ENCODE measurements at regions not wholly inside any gene's neighbourhood (a gene's known extent, or its start where the extent isn't known, plus 50 kb on each side); places are given as distances from the start of the nearest gene placed in this dataset.

DNA sequence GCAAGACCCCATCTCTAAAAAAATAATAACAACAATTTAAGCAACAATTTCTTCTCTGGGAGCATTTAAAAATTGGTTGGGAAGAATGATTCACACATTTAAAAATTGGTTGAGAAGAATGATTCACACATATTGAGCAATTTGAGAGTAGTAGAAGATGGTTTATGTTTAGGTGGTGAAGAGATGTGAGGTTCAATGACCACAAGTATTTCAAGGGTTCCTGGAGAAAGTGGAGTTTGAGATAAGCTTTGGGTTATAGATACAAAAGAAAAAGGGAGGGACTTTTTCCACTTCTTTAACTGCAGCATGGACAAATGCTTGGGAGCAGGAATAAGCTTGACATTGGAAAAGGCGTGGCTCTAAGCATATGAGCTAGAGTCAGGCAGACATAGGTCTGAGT, 145.7 kb upstream of the NPHP3 start:
- no peak overlapping the region for H3K27ac ChIP-seq (ENCODE audit: low read depth, low read length)

DNA sequence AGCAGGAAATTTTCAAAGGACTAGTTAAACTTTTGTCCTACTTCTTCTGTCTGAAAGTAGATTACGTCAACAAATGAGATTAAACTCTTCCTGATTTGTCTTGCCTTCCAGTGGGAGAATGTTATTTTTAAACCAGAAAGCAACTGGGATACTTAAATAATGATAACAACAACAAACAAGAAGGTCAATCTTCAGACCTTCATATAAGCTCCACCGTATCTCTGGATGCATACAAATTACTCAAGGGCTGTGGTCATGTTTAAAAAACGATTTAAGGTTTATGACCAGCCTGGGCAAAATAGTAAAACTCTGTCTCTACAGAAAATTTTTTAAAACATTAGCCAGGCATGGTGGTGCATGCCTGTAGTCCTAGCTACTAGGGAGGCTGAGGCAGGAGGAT, 145.3 kb upstream of the NPHP3 start:
- Histone ChIP-seq H3K79me2 (ENCODE audit: control insufficient read depth, insufficient read depth, low read length, unreplicated experiment) (no peaks in the 10 kb centered on the region), H3K27me3 (ENCODE audit: insufficient read depth, low read length) (no peaks in the 10 kb centered on the region), H3K27ac (ENCODE audit: low read depth, low read length) (no peak overlapping the region), H3K4me3 (ENCODE audit: low read depth, low read length) (no peak overlapping the region), H3K4me1 (ENCODE audit: control insufficient read depth, insufficient read depth, low read length, unreplicated experiment) (no peaks in the 10 kb centered on the region), H2AFZ (ENCODE audit: low read length, unreplicated experiment) (no peak overlapping the region), H3K36me3 (ENCODE audit: insufficient read depth, low read length) (no peaks in the 10 kb centered on the region)

More for the DNA sequence above, 145.7 kb upstream of the NPHP3 start:
- no peaks in the 10 kb centered on the region for H3K79me2 ChIP-seq (ENCODE audit: control insufficient read depth, insufficient read depth, low read length, unreplicated experiment)
- no peaks in the 10 kb centered on the region for H3K4me1 ChIP-seq (ENCODE audit: control insufficient read depth, insufficient read depth, low read length, unreplicated experiment)
- no peak overlapping the region for H2AFZ ChIP-seq (ENCODE audit: low read length, unreplicated experiment)
- no peak overlapping the region for H3K4me3 ChIP-seq (ENCODE audit: low read depth, low read length)
- no peaks in the 10 kb centered on the region for H3K27me3 ChIP-seq (ENCODE audit: insufficient read depth, low read length)
- no peaks in the 10 kb centered on the region for H3K36me3 ChIP-seq (ENCODE audit: insufficient read depth, low read length)

GRCh38 chr3:132857317-132857716, 135.1 kb upstream of the NPHP3 start:
- Histone ChIP-seq H3K36me3 (ENCODE audit: insufficient read depth, low read length) (no peaks in the 10 kb centered on the region), H3K4me1 (ENCODE audit: control insufficient read depth, insufficient read depth, low read length, unreplicated experiment) (no peaks in the 10 kb centered on the region), H3K4me3 (ENCODE audit: low read depth, low read length) (no peak overlapping the region), H3K79me2 (ENCODE audit: control insufficient read depth, insufficient read depth, low read length, unreplicated experiment) (no peaks in the 10 kb centered on the region), H2AFZ (ENCODE audit: low read length, unreplicated experiment) (no peak overlapping the region), H3K27me3 (ENCODE audit: insufficient read depth, low read length) (no peaks in the 10 kb centered on the region), H3K27ac (ENCODE audit: low read depth, low read length) (no peak overlapping the region)

GRCh38 chr3:132854856-132855535, 132.8 kb upstream of the NPHP3 start:
- H3K27ac ChIP-seq (ENCODE audit: low read depth, low read length) = no peak overlapping the region
- no peaks in the 10 kb centered on the region for H3K27me3 ChIP-seq (ENCODE audit: insufficient read depth, low read length)
- H3K36me3 ChIP-seq (ENCODE audit: insufficient read depth, low read length) = no peaks in the 10 kb centered on the region
- H2AFZ ChIP-seq (ENCODE audit: low read length, unreplicated experiment) = no peak overlapping the region
- H3K4me3 ChIP-seq (ENCODE audit: low read depth, low read length) = no peak overlapping the region
- H3K79me2 ChIP-seq (ENCODE audit: control insufficient read depth, insufficient read depth, low read length, unreplicated experiment) = no peaks in the 10 kb centered on the region
- H3K4me1 ChIP-seq (ENCODE audit: control insufficient read depth, insufficient read depth, low read length, unreplicated experiment) = no peaks in the 10 kb centered on the region

DNA sequence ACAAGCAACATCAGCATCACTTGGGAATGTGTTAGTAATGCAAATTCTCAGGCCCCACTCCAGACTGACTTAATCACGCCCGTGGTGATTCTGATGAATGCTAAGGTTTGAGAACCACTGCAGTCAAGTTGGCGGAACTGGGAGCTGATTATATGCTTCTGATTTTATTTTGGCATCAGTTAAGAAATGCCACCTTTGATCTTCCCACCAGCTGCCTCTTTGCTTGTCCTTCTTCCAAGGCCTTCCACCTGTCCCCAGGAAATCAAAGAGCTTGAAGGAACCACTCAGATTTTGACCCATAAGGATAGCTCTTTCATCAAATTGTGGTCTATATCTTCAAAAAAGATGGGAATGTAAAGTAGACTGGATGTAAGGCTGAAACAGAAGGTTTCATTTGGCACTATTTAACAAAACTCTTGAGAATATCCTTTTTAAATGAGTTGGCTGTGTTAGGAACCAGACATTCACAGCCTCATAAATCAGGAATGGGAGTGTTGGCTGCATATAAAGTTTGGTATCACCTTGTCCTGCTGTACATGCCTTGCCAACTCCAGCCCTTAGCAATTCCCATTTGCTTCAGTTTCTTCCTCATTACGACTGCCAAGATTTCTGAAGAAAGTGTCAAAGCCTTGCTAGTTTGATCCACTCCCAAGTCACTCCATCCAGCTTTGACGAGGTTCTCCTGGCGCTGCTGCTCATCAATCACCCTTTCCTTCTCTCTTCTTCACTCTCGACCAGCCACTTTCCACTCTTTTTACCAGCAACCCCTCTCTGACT, 125.8 kb upstream of the NPHP3 start:
- H3K36me3 ChIP-seq (ENCODE audit: insufficient read depth, low read length) = no peaks in the 10 kb centered on the region
- no peak overlapping the region for H3K27ac ChIP-seq (ENCODE audit: low read depth, low read length)
- no peak overlapping the region for H3K4me3 ChIP-seq (ENCODE audit: low read depth, low read length)
- no peak overlapping the region for H2AFZ ChIP-seq (ENCODE audit: low read length, unreplicated experiment)
- no peaks in the 10 kb centered on the region for H3K4me1 ChIP-seq (ENCODE audit: control insufficient read depth, insufficient read depth, low read length, unreplicated experiment)
- H3K27me3 ChIP-seq (ENCODE audit: insufficient read depth, low read length) = no peaks in the 10 kb centered on the region
- no peaks in the 10 kb centered on the region for H3K79me2 ChIP-seq (ENCODE audit: control insufficient read depth, insufficient read depth, low read length, unreplicated experiment)

DNA sequence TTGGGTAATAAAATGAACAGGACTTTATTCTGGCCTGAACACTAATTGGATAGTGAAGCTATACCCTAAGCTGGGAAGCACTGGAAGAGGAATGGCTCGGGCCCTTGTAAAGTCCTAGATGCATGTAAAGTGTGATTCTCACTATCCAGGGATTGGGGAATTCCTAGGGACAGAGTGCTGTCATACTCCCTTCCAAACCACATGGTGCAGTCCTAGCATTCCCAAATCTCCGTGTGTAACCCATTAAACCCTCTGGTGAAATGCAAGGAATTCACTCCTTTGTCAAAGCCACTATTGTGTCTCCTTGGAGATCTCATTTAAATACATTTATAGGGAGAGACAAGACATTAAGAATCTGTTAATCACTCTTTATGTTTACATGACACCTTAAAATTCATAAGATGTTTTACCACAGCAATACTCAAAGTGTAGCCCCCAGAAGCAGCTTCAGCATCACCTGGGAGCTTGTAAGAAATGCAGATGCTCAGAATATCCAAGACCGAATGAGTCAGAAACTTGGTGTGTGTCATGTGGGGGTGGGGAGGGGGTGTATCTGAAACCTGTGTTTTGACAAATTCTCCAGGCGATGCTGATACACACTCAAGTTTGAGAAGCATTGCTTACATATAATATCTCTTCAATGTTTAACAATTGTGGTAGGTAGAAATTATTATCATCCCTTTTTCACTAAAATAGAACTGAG, 121.8 kb upstream of the NPHP3 start:
- no peaks in the 10 kb centered on the region for H3K79me2 ChIP-seq (ENCODE audit: control insufficient read depth, insufficient read depth, low read length, unreplicated experiment)
- H3K36me3 ChIP-seq (ENCODE audit: insufficient read depth, low read length) = no peaks in the 10 kb centered on the region
- H3K27me3 ChIP-seq (ENCODE audit: insufficient read depth, low read length) = no peaks in the 10 kb centered on the region
- H2AFZ ChIP-seq (ENCODE audit: low read length, unreplicated experiment) = no peak overlapping the region
- H3K4me3 ChIP-seq (ENCODE audit: low read depth, low read length) = no peak overlapping the region
- H3K27ac ChIP-seq (ENCODE audit: low read depth, low read length) = no peak overlapping the region
- H3K4me1 ChIP-seq (ENCODE audit: control insufficient read depth, insufficient read depth, low read length, unreplicated experiment) = no peaks in the 10 kb centered on the region

DNA sequence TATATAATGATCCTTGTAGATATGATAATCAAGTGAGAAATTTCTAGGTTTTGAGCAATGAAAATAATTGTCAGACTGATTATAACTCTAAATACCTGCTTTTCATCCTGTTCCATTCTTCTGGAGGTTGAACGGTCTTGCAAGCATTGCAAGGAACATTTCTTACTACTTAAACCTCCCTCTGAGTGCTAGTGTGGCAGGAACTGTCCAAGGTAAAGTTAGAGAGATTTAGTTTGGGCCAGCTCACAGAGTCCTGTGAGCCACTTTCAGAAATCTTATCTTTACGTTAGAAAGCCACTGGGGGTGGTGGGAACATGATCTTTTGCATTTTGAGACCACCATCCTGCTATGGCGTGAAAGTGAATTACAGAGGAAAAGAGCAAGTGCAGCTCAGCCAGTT, 121.1 kb upstream of the NPHP3 start:
- H2AFZ ChIP-seq (ENCODE audit: low read length, unreplicated experiment) = no peak overlapping the region
- H3K4me1 ChIP-seq (ENCODE audit: control insufficient read depth, insufficient read depth, low read length, unreplicated experiment) = no peaks in the 10 kb centered on the region
- H3K79me2 ChIP-seq (ENCODE audit: control insufficient read depth, insufficient read depth, low read length, unreplicated experiment) = no peaks in the 10 kb centered on the region
- H3K4me3 ChIP-seq (ENCODE audit: low read depth, low read length) = no peak overlapping the region
- no peaks in the 10 kb centered on the region for H3K36me3 ChIP-seq (ENCODE audit: insufficient read depth, low read length)
- H3K27me3 ChIP-seq (ENCODE audit: insufficient read depth, low read length) = no peaks in the 10 kb centered on the region
- H3K27ac ChIP-seq (ENCODE audit: low read depth, low read length) = no peak overlapping the region

GRCh38 chr3:132841621-132842020, 119.4 kb upstream of the NPHP3 start:
- no peak overlapping the region for H2AFZ ChIP-seq (ENCODE audit: low read length, unreplicated experiment)
- no peaks in the 10 kb centered on the region for H3K27me3 ChIP-seq (ENCODE audit: insufficient read depth, low read length)
- no peaks in the 10 kb centered on the region for H3K4me1 ChIP-seq (ENCODE audit: control insufficient read depth, insufficient read depth, low read length, unreplicated experiment)
- H3K4me3 ChIP-seq (ENCODE audit: low read depth, low read length) = no peak overlapping the region
- H3K36me3 ChIP-seq (ENCODE audit: insufficient read depth, low read length) = no peaks in the 10 kb centered on the region
- H3K79me2 ChIP-seq (ENCODE audit: control insufficient read depth, insufficient read depth, low read length, unreplicated experiment) = no peaks in the 10 kb centered on the region
- H3K27ac ChIP-seq (ENCODE audit: low read depth, low read length) = no peak overlapping the region

- Histone ChIP-seq H3K27me3 (ENCODE audit: insufficient read depth, low read length) (no peaks in the 10 kb centered on the region), H3K4me3 (ENCODE audit: low read depth, low read length) (no peak overlapping the region), H3K27ac (ENCODE audit: low read depth, low read length) (no peak overlapping the region), H3K79me2 (ENCODE audit: control insufficient read depth, insufficient read depth, low read length, unreplicated experiment) (no peaks in the 10 kb centered on the region), H3K36me3 (ENCODE audit: insufficient read depth, low read length) (no peaks in the 10 kb centered on the region), H2AFZ (ENCODE audit: low read length, unreplicated experiment) (no peak overlapping the region), H3K4me1 (ENCODE audit: control insufficient read depth, insufficient read depth, low read length, unreplicated experiment) (no peaks in the 10 kb centered on the region)
These were observed 118.0 kb upstream of the NPHP3 start for GRCh38 chr3:132840201-132840700.

DNA sequence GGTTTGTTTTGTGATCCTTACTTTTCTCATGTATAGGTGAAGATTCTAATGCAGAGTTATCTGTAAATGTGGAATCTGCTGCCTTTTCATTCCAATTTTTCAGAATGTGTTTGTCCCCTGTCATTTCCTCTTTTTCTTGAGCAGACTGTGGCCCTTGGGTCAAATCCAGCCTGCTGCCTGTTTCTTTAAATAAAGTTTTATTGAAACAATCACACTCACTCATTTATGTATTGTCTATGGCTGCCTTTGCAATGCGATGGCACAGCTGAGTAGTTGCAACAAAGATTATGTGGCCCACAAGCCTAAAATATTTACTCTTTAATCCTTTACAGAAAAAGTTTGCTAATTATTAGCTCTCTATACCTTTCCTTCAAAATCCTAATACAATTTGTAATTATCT, 116.3 kb upstream of the NPHP3 start:
- Histone ChIP-seq H3K27ac (ENCODE audit: low read depth, low read length) (no peak overlapping the region), H3K4me1 (ENCODE audit: control insufficient read depth, insufficient read depth, low read length, unreplicated experiment) (no peaks in the 10 kb centered on the region), H3K4me3 (ENCODE audit: low read depth, low read length) (no peak overlapping the region), H3K27me3 (ENCODE audit: insufficient read depth, low read length) (no peaks in the 10 kb centered on the region), H3K79me2 (ENCODE audit: control insufficient read depth, insufficient read depth, low read length, unreplicated experiment) (no peaks in the 10 kb centered on the region), H3K36me3 (ENCODE audit: insufficient read depth, low read length) (no peaks in the 10 kb centered on the region), H2AFZ (ENCODE audit: low read length, unreplicated experiment) (no peak overlapping the region)
